ENCODE measurements at regions not wholly inside any gene's neighbourhood (a gene's known extent, or its start where the extent isn't known, plus 50 kb on each side); places are given as distances from the start of the nearest gene placed in this dataset.

GRCh38 chr7:25520017-25520416 is 291.7 kb upstream of the NPVF start:
- H3K27me3 ChIP-seq: no peaks in the 10 kb centered on the region
- no peaks in the 10 kb centered on the region for H3K4me1 ChIP-seq (ENCODE audit: control insufficient read depth in 1 of 2, insufficient read depth in 1 of 2, low read depth in 1 of 2, low read length in 1 of 2)
- H3K4me3 ChIP-seq (ENCODE audit: low read depth in 1 of 2, low read length in 1 of 2): no peak overlapping the region
- H3K27ac ChIP-seq: no peak overlapping the region
- H3K9me3 ChIP-seq: no peaks in the 10 kb centered on the region
- no peak for TF ChIP-seq CTCF (IDR thresholded peaks at IDR 0.05)
- H3K36me3 ChIP-seq: no peaks in the 10 kb centered on the region

GRCh38 chr7:25520516-25520915 is 292.2 kb upstream of the NPVF start:
- no peak for TF ChIP-seq CTCF (IDR thresholded peaks at IDR 0.05)
- H3K4me1 ChIP-seq (ENCODE audit: control insufficient read depth in 1 of 2, insufficient read depth in 1 of 2, low read depth in 1 of 2, low read length in 1 of 2): no peaks in the 10 kb centered on the region
- H3K36me3 ChIP-seq: no peaks in the 10 kb centered on the region
- no peaks in the 10 kb centered on the region for H3K9me3 ChIP-seq
- no peak overlapping the region for H3K27ac ChIP-seq
- H3K4me3 ChIP-seq (ENCODE audit: low read depth in 1 of 2, low read length in 1 of 2): no peak overlapping the region
- no peaks in the 10 kb centered on the region for H3K27me3 ChIP-seq

GRCh38 chr7:25521236-25521635 is 292.9 kb upstream of the NPVF start:
- H3K4me1 ChIP-seq (ENCODE audit: control insufficient read depth in 1 of 2, insufficient read depth in 1 of 2, low read depth in 1 of 2, low read length in 1 of 2): no peaks in the 10 kb centered on the region
- no peaks in the 10 kb centered on the region for H3K36me3 ChIP-seq
- H3K27ac ChIP-seq: no peak overlapping the region
- no peaks in the 10 kb centered on the region for H3K27me3 ChIP-seq
- no peak for TF ChIP-seq CTCF (IDR thresholded peaks at IDR 0.05)
- H3K4me3 ChIP-seq (ENCODE audit: low read depth in 1 of 2, low read length in 1 of 2): no peak overlapping the region
- no peaks in the 10 kb centered on the region for H3K9me3 ChIP-seq

GRCh38 chr7:25522727-25523126 is 294.4 kb upstream of the NPVF start:
- Histone ChIP-seq H3K27ac (no peak overlapping the region), H3K36me3 (no peaks in the 10 kb centered on the region)
- TF ChIP-seq CTCF (IDR thresholded peaks at IDR 0.05): no peak

GRCh38 chr7:25527665-25528170 is 299.4 kb upstream of the NPVF start:
- Histone ChIP-seq H3K4me3 (ENCODE audit: low read depth in 1 of 2, low read length in 1 of 2) (no peak overlapping the region), H3K9me3 (no peaks in the 10 kb centered on the region), H3K36me3 (no peaks in the 10 kb centered on the region), H3K27ac (no peak overlapping the region), H3K27me3 (no peaks in the 10 kb centered on the region), H3K4me1 (ENCODE audit: control insufficient read depth in 1 of 2, insufficient read depth in 1 of 2, low read depth in 1 of 2, low read length in 1 of 2) (no peaks in the 10 kb centered on the region)
- no peak for TF ChIP-seq CTCF (IDR thresholded peaks at IDR 0.05)

More at GRCh38 chr7:25522727-25523126, 294.4 kb upstream of the NPVF start:
- no peaks in the 10 kb centered on the region for H3K9me3 ChIP-seq
- H3K4me1 ChIP-seq (ENCODE audit: control insufficient read depth in 1 of 2, insufficient read depth in 1 of 2, low read depth in 1 of 2, low read length in 1 of 2): no peaks in the 10 kb centered on the region
- no peak overlapping the region for H3K4me3 ChIP-seq (ENCODE audit: low read depth in 1 of 2, low read length in 1 of 2)
- H3K27me3 ChIP-seq: no peaks in the 10 kb centered on the region

GRCh38 chr7:25529320-25529719 is 301.0 kb upstream of the NPVF start:
- H3K4me3 ChIP-seq (ENCODE audit: low read depth in 1 of 2, low read length in 1 of 2): no peak overlapping the region
- no peak for TF ChIP-seq CTCF (IDR thresholded peaks at IDR 0.05)
- no peaks in the 10 kb centered on the region for H3K9me3 ChIP-seq
- H3K27ac ChIP-seq: no peak overlapping the region
- no peaks in the 10 kb centered on the region for H3K4me1 ChIP-seq (ENCODE audit: control insufficient read depth in 1 of 2, insufficient read depth in 1 of 2, low read depth in 1 of 2, low read length in 1 of 2)
- no peaks in the 10 kb centered on the region for H3K27me3 ChIP-seq
- no peaks in the 10 kb centered on the region for H3K36me3 ChIP-seq

Data from neutrophil (primary cell).